NCI-H146 (cell line): ENCODE measurements at regions not wholly inside any gene's neighbourhood (a gene's known extent, or its start where the extent isn't known, plus 50 kb on each side); places are given as distances from the start of the nearest gene placed in this dataset.
A peak's percentile ranks its signal among the peaks of the same experiment; 100 is the strongest.
"Not testable (repeated sequence)": the region's sequence is repeated elsewhere in the genome, so short reads cannot be mapped to it uniquely, and the experiment has no call there.

Experiments used
- DNase-seq: peaks from one replicate; lab custom pipeline; 2025; lab: John Stamatoyannopoulos, UW

DNA sequence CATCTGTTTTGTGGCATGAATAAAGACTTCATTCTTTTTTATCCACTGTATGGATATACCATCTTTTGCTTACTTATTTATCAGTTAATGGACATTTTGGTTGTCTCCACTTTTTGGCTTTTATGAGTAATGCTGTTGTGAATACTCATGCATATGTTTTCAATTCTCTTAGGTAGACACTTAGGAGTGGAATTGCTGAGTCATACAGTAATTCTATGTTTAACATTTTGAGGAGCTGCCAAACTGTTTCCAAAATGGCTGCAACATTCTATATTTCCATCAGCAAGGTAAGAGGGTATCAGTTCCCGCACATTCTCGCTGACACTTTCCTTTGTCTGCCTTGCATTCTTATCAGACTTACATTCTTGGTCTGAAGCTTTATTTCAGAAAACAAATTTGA, 191.1 kb downstream of the WNT5A start:
- no peak for DNase-seq

- no peak for DNase-seq
Measured at GRCh38 chr3:55294557-55294956, 192.5 kb downstream of the WNT5A start.

DNA sequence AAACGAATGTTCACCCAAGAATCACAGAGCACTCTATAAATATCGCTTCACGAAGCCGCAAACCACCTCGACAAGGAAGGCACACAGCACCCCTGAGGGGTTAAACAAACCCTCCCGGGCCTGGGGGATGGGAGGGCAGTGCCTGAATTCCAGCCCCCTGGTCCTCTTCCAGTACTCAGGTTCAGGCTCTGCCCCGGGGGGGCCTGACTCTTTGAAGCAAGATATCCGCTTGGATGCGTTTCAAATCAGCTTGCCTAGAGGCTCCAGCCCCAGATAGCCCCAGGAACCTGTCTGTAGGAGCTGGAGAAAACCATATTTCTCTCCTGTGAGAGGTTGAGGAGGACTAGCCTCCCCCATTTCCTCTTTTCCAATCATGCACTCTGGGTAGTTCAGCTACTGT, 194.7 kb downstream of the WNT5A start:
- DNase-seq: peak; percentile 70

- peak; percentile 3 for DNase-seq
Measured at GRCh38 chr3:55288657-55289056, 198.4 kb downstream of the WNT5A start.

- no peak for DNase-seq
Measured at GRCh38 chr3:55286693-55287092, 200.4 kb downstream of the WNT5A start.

DNA sequence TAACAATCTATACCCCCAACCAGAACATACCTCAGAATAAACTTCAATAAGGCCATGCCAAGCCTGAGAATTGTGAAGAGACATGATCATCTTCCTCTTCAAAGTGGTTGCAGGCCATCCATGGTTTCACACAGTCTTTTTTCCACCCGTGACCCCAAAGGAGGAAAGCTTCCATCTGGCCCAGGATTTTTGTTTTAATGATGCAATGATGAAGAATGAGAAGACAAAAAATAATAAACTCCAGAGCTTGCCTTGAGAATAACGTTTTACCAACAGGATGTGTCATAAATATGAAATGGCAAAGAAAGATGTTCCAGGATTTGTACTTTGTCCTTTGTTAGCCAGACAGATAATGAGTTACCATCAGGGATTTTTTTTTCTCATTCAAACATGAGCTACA, 201.9 kb downstream of the WNT5A start:
- no peak for DNase-seq

- DNase-seq: peak; percentile 43
Measured at GRCh38 chr3:55283441-55283925, 203.6 kb downstream of the WNT5A start.

GRCh38 chr3:55282994-55283393, 204.1 kb downstream of the WNT5A start:
- DNase-seq: peak; percentile 90

GRCh38 chr3:55272031-55272645, 215.0 kb downstream of the WNT5A start:
- DNase-seq: no peak

GRCh38 chr3:55271549-55271948, 215.6 kb downstream of the WNT5A start:
- DNase-seq: no peak

DNA sequence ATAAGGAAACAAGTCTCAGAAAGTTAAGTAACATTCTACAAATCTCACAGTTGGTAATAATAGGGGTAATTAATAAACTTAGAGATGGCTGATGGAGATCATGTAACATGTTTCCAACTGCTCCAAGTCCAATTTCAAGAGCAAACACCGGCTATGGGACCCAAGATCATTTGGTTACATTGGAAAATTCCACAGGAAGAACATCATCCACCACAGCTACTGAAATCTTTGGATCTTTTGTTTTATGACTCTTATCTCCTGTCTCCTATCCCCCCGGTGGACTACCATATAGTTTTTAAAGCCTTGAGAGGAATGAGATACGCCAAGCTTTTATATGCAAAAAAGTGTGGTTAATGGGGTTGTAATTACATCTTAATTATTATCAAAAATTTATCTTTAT, 216.1 kb downstream of the WNT5A start:
- no peak for DNase-seq

DNA sequence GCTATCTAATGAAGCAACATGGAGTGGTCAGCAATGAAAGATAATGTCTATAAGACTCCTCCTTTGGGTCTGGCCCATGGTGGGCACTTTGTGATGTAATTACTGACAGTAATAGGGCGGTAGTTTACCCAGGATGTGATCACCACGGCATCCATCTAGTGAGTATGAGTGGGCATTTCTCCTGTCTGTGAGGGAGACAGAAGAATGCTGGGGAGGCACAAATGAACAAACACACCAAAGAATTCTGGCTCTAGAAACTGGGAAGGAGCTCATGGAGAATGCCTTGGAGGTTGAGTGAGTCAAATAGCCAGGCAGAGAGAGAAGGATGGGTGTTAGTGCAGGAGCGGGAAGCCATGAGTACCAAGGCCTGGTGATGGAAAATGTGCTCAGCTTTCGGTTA, 217.5 kb downstream of the WNT5A start:
- no peak for DNase-seq

- no peak for DNase-seq
Measured at GRCh38 chr3:55269096-55269495, 218.0 kb downstream of the WNT5A start.

- DNase-seq: no peak
Measured at GRCh38 chr3:55267206-55267930, 219.7 kb downstream of the WNT5A start.

GRCh38 chr3:55264919-55265318, 222.2 kb downstream of the WNT5A start:
- DNase-seq: no peak

DNA sequence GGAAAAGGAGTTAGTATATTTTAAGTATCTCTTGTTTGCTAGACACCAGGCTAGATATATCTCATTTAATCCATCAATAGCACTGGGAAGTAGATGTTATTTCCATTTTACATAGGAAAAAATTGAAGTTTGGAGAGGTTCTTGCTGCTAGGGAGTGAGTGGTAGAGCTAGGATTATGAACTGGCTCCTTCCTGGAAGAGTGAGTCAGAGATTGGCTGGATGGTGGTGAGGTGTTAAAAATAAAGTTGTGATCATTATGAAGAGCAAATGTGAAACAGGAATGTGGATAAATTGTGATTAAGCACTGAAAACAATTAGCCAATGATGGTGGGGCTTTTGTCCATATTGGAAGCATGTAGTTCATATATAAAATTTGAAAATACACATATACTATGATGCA, 234.2 kb downstream of the WNT5A start:
- DNase-seq: no peak

- DNase-seq: not testable (repeated sequence)
Measured at GRCh38 chr3:55249156-55249555, 237.9 kb downstream of the WNT5A start.

- DNase-seq: no peak
Measured at GRCh38 chr3:55247666-55248065, 239.4 kb downstream of the WNT5A start.

DNA sequence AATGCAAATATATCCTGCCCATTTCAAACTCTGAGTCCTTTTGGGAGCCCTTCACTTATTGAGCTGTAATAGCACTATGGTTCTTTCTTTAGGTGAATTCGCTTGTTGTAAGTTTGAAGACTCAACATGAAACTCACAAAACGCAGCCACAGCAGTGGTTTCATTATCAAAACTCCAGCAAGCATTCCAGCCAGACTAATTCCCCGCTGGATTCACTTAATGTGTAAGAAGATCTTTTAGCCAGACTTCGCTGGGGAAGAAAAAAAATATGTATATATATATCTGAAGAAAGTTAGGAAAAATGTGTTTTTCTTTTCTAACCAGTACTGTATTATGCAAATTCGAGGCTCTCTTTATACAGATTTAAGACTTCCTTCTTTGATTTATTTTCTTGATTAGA, 241.1 kb downstream of the WNT5A start:
- DNase-seq: peak; percentile 46

GRCh38 chr3:55245351-55245750, 241.8 kb downstream of the WNT5A start:
- no peak for DNase-seq

DNA sequence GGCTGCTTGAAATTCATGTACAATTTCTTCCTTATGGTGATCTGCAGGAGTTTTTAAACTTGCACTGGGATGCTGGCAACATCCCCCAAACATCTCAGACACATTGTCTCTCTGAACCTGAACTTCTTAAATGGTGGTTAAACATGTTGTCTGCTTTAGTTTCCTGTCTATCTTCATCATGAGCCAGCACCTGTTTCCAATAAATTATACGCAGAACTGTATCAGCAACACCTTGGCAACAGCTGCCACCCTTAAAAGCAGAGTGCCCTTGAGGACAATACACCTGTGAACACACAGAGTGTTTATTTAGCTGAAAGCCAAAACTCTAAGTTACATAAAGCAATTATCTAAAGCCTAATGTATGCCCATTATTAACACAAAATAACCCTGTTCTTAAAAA, 242.9 kb downstream of the WNT5A start:
- peak; percentile 94 for DNase-seq

- DNase-seq: peak; percentile 53
Measured at GRCh38 chr3:55243678-55244077, 243.4 kb downstream of the WNT5A start.

DNA sequence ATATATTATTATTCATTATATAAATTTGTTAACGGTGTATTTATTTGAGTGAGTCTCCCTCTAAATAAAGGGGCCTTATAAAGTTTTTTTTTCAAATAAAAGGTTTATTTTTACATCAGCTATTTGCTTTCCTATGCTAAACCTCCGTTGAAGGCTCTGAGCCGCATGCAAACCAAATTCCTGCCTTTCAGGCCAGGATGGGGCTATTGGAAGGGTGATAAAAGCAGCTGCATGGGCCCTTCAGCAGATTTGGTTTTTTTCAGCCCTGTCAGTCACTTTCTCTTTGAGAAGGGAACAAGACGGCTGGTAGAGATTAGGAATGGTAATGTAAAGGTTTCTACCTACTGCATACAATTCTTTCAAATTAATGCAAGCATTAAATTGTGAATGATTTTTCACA, 244.2 kb downstream of the WNT5A start:
- peak; percentile 13 for DNase-seq

- DNase-seq: no peak
Measured at GRCh38 chr3:55241098-55241497, 246.0 kb downstream of the WNT5A start.
